Psoas muscle (tissue), 7 donors: ENCODE measurements at regions not wholly inside any gene's neighbourhood (a gene's known extent, or its start where the extent isn't known, plus 50 kb on each side); places are given as distances from the start of the nearest gene placed in this dataset.

Experiments
- ATAC-seq, 4 donors: fragments of 200-7000 bp; cut with Tn5 transposase; one replicate each; pipeline ENCODE4 v1.9.1; 2020; ENCODE audit warnings: moderate library complexity in 3 of 4, mild to moderate bottlenecking in 2 of 4
- DNase-seq, 2 donors: peaks; one replicate each; pipeline ENCODE4 v3.0.0-alpha.2; 2020
- H3K27ac ChIP-seq: fragments of 200-600 bp; one replicate; pipeline ENCODE4 v1.8.0; 2022
- H3K27me3 ChIP-seq, 3 donors: fragments of 200-600 bp in 1 of 3; one replicate each; pipeline versions ENCODE4 v1.6.1 to v1.8.0; 2013 to 2022; ENCODE audit warnings: low read length in 2 of 3, mild to moderate bottlenecking in 2 of 3, moderate library complexity in 1 of 3; ENCODE audit not compliant: insufficient read depth in 3 of 3
- H3K36me3 ChIP-seq, 2 donors: fragments of 200-600 bp in 1 of 2; one replicate each; pipeline versions ENCODE4 v1.6.1 to v1.8.0; 2013 to 2022; ENCODE audit warnings: low read depth in 1 of 2, mild to moderate bottlenecking in 1 of 2, moderate library complexity in 1 of 2; ENCODE audit not compliant: insufficient read depth in 1 of 2
- H3K4me1 ChIP-seq: fragments of 200-600 bp; one replicate; pipeline ENCODE4 v1.8.0; 2022
- H3K4me3 ChIP-seq: fragments of 200-600 bp; one replicate; pipeline ENCODE4 v1.8.0; 2022; ENCODE audit warnings: mild to moderate bottlenecking
- H3K9me3 ChIP-seq: fragments of 200-600 bp; one replicate; pipeline ENCODE4 v1.8.0; 2022
- WGBS, 3 donors: extraction: QIAGEN DNeasy Blood & Tissue Kit; methylation state at CpG; one replicate each; pipeline versions ENCODE4 v1.1.6 to v1.1.7; 2013; 5-methylcytosine and 5-hydroxymethylcytosine counted together
- intact Hi-C, 2 donors: fragments of 100-400 bp; cut with DNase I; formaldehyde crosslinking; loops; one replicate each; pipeline versions ENCODE4 v1.11.0 to v1.14.2; 2022
- TF ChIP-seq, protein P1 (sequence below): fragments of 200-600 bp; IDR thresholded peaks from one replicate; pipeline ENCODE4 v1.8.0; 2022; ENCODE audit warnings: antibody characterized with exemption
- donor health status: healthy with polysubstance abuse.
- donor health status: DM: no; HTN: no; CAD: no; lungs with moderate emphysema.
- donor health status: Bipolar disorder and iron deficiency.
- donor health status: healthy.
- donor health status: DM: yes; HTN: yes; CAD: no.
- donor health status: DM: no; HTN: no; CAD: no.
- donor health status: DM: yes; HTN: yes; CAD: no.

DNA sequence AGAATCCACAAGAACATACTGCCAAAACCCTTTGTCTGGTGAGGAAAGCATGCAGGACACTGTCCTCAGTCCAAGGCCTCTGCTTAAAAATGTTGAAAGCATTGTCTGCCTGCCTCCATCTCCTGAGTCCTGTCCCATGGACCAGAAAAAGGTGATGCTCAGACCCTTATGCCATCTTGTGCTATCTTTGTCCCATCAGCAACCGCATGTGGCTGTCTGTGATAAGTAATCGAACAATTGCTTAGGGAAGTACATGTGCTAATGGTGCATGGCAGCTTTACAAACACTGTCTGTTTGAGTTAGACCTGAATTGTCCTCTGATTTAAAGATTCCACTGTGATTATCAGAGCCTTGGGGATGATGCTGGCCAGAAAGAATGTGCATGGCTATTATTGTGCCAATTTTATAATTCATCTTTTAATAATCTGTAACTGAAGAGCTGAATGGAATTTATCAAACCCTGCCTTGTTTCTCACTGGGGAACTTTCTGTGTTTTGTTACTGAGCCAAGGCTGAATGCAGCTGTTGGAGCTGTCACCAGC lies 177.5 kb downstream of the DACT1 start:
- TF ChIP-seq, protein P1, sequence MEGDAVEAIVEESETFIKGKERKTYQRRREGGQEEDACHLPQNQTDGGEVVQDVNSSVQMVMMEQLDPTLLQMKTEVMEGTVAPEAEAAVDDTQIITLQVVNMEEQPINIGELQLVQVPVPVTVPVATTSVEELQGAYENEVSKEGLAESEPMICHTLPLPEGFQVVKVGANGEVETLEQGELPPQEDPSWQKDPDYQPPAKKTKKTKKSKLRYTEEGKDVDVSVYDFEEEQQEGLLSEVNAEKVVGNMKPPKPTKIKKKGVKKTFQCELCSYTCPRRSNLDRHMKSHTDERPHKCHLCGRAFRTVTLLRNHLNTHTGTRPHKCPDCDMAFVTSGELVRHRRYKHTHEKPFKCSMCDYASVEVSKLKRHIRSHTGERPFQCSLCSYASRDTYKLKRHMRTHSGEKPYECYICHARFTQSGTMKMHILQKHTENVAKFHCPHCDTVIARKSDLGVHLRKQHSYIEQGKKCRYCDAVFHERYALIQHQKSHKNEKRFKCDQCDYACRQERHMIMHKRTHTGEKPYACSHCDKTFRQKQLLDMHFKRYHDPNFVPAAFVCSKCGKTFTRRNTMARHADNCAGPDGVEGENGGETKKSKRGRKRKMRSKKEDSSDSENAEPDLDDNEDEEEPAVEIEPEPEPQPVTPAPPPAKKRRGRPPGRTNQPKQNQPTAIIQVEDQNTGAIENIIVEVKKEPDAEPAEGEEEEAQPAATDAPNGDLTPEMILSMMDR = no peak
- Histone ChIP-seq H3K27ac (no peak overlapping the region), H3K4me1 (no peaks in the 10 kb centered on the region), H3K36me3 (no peaks in the 10 kb centered on the region), H3K4me3 (no peak overlapping the region), H3K9me3 (no peaks in the 10 kb centered on the region), H3K27me3 (no peaks in the 10 kb centered on the region)
- ATAC-seq = no peak
- intact Hi-C loops = no loop called here
- 17 to 42% (median 28%) methylated on average over 2 of the region's 2 CpGs for WGBS, 3 donors
- no peak for DNase-seq

DNA sequence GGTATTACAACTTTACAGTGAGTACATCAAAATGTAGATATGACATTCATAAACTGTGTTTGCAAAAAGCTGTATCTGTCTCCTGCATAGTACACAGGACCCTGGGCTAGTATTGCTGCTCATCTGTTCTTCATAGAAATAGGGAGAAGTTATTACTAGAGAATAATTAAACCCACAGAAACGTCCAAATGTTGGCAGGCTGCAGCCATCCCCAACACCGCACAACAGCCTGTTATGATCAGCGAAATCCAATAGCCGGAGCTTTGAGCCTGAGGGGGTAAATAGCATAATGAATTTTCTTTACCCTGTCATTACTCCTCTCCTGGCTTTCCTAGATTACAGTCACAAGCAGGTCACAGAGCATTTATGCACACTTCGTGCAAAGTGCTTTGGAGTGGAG lies 178.0 kb downstream of the DACT1 start:
- 36 to 52% (median 45%) methylated on average over 5 of the region's 5 CpGs for WGBS, 3 donors
- no peaks in the 10 kb centered on the region for H3K27me3 ChIP-seq
- DNase-seq (no peak), ATAC-seq (no peak)
- H3K36me3 ChIP-seq = no peaks in the 10 kb centered on the region
- no peaks in the 10 kb centered on the region for H3K4me1 ChIP-seq
- intact Hi-C loops = no loop called here
- no peak overlapping the region for H3K27ac ChIP-seq
- no peak overlapping the region for H3K4me3 ChIP-seq
- TF ChIP-seq, protein P1 = no peak
- H3K9me3 ChIP-seq = no peaks in the 10 kb centered on the region

DNA sequence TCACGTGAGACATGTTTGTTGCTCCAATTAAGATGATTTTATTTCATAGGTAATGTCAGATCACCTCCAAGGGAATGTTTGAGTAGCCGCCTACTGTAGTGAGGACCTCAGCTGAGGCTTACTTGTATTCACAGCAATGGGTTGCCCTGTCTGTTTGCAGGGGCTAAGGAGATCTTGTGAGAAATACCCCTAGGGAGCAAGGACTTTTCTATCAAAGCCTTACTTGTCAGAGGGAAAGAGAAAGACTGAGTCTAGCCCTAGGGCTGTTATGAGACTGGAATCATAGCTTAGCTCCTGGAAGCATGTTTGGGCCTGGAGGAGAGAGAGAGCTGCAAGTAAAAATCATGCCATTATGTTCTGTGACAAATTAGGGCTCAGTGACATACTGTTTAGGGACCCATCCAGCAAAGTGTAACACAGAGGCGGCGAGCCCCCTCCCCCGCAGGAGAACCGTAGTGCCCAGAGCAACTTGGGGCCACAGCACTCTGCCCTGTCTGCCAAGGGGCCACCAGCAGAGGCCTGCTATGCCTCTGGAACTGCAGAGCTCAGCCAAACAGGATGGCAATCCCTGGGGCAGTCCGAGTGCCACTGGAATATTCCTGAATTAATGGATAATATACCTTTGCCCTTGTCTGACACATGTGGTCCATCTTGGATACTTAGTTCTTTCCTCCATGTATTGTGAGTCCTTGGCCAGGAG lies 178.8 kb downstream of the DACT1 start:
- Histone ChIP-seq H3K27me3 (no peaks in the 10 kb centered on the region), H3K36me3 (no peaks in the 10 kb centered on the region), H3K27ac (no peak overlapping the region), H3K9me3 (no peaks in the 10 kb centered on the region), H3K4me1 (no peaks in the 10 kb centered on the region), H3K4me3 (no peak overlapping the region)
- TF ChIP-seq, protein P1 = no peak
- ATAC-seq (no peak), DNase-seq (no peak)
- WGBS, 3 donors = 73 to 91% (median 77%) methylated on average over 7 of the region's 7 CpGs
- intact Hi-C loops = no loop called here

DNA sequence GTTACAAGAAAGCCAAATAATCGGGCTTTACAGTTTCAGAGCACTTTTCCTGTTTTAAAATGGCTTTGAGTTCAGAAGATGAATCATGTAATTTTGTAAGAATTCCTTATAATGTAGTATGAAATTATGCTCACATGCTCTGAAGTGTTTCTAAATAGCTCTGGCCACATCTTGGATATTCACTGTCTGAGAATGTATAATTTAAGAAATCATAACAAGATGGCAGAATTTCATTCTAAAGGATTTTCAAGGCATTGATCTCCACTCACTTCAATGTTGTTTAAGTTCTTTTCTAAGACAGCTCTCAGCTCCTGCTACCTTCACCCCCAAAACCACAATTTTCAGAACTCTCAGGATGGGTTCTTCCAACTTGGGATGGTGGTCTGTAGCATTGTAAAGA lies 180.1 kb downstream of the DACT1 start:
- H3K27ac ChIP-seq = no peak overlapping the region
- no peaks in the 10 kb centered on the region for H3K9me3 ChIP-seq
- intact Hi-C loops = no loop called here
- ATAC-seq = no peak
- H3K36me3 ChIP-seq = no peaks in the 10 kb centered on the region
- TF ChIP-seq, protein P1 = no peak
- whole genome bisulfite sequencing, 3 donors = 34 to 46% (median 45%) methylated on average over 1 of the region's 1 CpG
- no peaks in the 10 kb centered on the region for H3K27me3 ChIP-seq
- peaks cover 3% of the 10 kb centered on the region for H3K4me1 ChIP-seq
- DNase-seq = no peak
- H3K4me3 ChIP-seq = no peak overlapping the region

DNA sequence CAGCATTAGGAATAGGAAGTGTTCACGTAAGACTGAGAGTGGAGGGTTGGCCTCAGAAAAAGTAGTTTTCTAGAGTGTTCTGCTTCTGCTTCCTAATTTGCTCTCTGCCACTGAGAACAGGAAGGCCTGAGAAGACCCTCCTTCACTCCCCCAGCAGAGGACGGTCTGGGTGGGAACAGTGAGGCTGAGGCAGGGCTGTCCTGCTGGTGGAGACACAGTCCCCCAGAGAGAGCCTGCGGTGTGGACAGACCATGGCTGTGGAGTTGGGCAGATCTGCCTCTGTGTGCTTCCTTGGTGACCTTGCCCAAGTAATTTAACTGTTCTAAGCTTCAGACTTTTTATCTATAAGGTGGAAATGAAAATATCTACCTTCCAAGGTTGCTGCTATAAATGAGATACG lies 182.3 kb downstream of the DACT1 start:
- no peak for DNase-seq
- intact Hi-C loops = loop anchor here in 1 of 2 donors (10.0 kb wide), 1 partner anchor 175 kb away; no protein-coding TSS in a partner anchor

More for the DNA sequence above, 182.3 kb downstream of the DACT1 start:
- 93 to 95% (median 94%) methylated on average over 4 of the region's 4 CpGs for WGBS, 3 donors
- peaks cover 15% of the 10 kb centered on the region for H3K4me1 ChIP-seq
- H3K4me3 ChIP-seq = no peak overlapping the region
- H3K9me3 ChIP-seq = no peaks in the 10 kb centered on the region
- ATAC-seq = no peak
- TF ChIP-seq, protein P1 = no peak
- H3K36me3 ChIP-seq = no peaks in the 10 kb centered on the region
- H3K27ac ChIP-seq = no peak overlapping the region
- H3K27me3 ChIP-seq = no peaks in the 10 kb centered on the region
